Left hindlimb (tissue), 1 donor: ENCODE measurements at regions not wholly inside any gene's neighbourhood (a gene's known extent, or its start where the extent isn't known, plus 50 kb on each side); places are given as distances from the start of the nearest gene placed in this dataset.
"Not testable (repeated sequence)": the region's sequence is repeated elsewhere in the genome, so short reads cannot be mapped to it uniquely, and the experiment has no call there.

Source experiments
- DNase-seq: peaks from one replicate; pipeline ENCODE4 v3.0.0-alpha.2; 2018

GRCh38 chr7:82559193-82559805 is 115.7 kb upstream of the CACNA2D1 start:
- peak; percentile 44 for DNase-seq

GRCh38 chr7:82549616-82550285 is 106.2 kb upstream of the CACNA2D1 start:
- DNase-seq, result no peak

- DNase-seq, result no peak
Observed at GRCh38 chr7:82548141-82548688, 104.6 kb upstream of the CACNA2D1 start.

- no peak for DNase-seq
Observed at GRCh38 chr7:82542665-82543064, 99.1 kb upstream of the CACNA2D1 start.

GRCh38 chr7:82539969-82540368 is 96.4 kb upstream of the CACNA2D1 start:
- DNase-seq, result no peak

GRCh38 chr7:82534684-82535083 is 91.1 kb upstream of the CACNA2D1 start:
- DNase-seq, result no peak

- no peak for DNase-seq
Observed at GRCh38 chr7:82530361-82530760, 86.8 kb upstream of the CACNA2D1 start.

GRCh38 chr7:82528577-82529310 is 85.2 kb upstream of the CACNA2D1 start:
- no peak for DNase-seq

- no peak for DNase-seq
Observed at GRCh38 chr7:82527851-82528250, 84.3 kb upstream of the CACNA2D1 start.

GRCh38 chr7:82521906-82522445 is 78.4 kb upstream of the CACNA2D1 start:
- DNase-seq, result no peak

GRCh38 chr7:82517050-82517449 is 73.5 kb upstream of the CACNA2D1 start:
- no peak for DNase-seq

GRCh38 chr7:82511542-82511941 is 68.0 kb upstream of the CACNA2D1 start:
- no peak for DNase-seq

GRCh38 chr7:82507976-82508677 is 64.5 kb upstream of the CACNA2D1 start:
- DNase-seq, result no peak

- DNase-seq, result no peak
Observed at GRCh38 chr7:82507365-82507975, 63.9 kb upstream of the CACNA2D1 start.

- DNase-seq, result no peak
Observed at GRCh38 chr7:82506702-82507101, 63.1 kb upstream of the CACNA2D1 start.

GRCh38 chr7:82506208-82506607 is 62.6 kb upstream of the CACNA2D1 start:
- DNase-seq, result no peak

- DNase-seq, result no peak
Observed at GRCh38 chr7:82501346-82501745, 57.8 kb upstream of the CACNA2D1 start.

GRCh38 chr7:82499546-82499945 is 56.0 kb upstream of the CACNA2D1 start:
- DNase-seq, result not testable (repeated sequence)

GRCh38 chr7:82494420-82494819 is 50.8 kb upstream of the CACNA2D1 start:
- no peak for DNase-seq
